T-helper 2 cell treated with Interferon-gamma antibody and Interleukin-4, amounts not matched to agents 5 μg/mL and 100 μg/mL, for 36 hours (primary cell): ENCODE measurements at regions not wholly inside any gene's neighbourhood (a gene's known extent, or its start where the extent isn't known, plus 50 kb on each side); places are given as distances from the start of the nearest gene placed in this dataset.
A peak's percentile ranks its signal among the peaks of the same experiment; 100 is the strongest.

Source experiments
- DNase-seq: peaks from one replicate; pipeline ENCODE4 v3.0.0; 2021; ENCODE audit warnings: low spot score
- H3K27ac Mint-ChIP-seq: one replicate; pipeline ENCODE4 v1.8.0; 2021; ENCODE audit warnings: mild to moderate bottlenecking, mixed read lengths
- H3K27me3 Mint-ChIP-seq: one replicate; pipeline ENCODE4 v1.8.0; 2021; ENCODE audit warnings: low read depth, mixed read lengths
- H3K36me3 Mint-ChIP-seq: one replicate; pipeline ENCODE4 v1.8.0; 2021; ENCODE audit warnings: low read depth, mixed read lengths
- H3K4me1 Mint-ChIP-seq: one replicate; pipeline ENCODE4 v1.8.0; 2021; ENCODE audit warnings: low read depth, mixed read lengths
- H3K4me3 Mint-ChIP-seq: one replicate; pipeline ENCODE4 v1.8.0; 2022; ENCODE audit warnings: mild to moderate bottlenecking, moderate library complexity, mixed read lengths
- H3K9me3 Mint-ChIP-seq: one replicate; pipeline ENCODE4 v1.8.0; 2021; ENCODE audit warnings: mixed read lengths

- H3K4me1 Mint-ChIP-seq = peaks cover 3% of the 10 kb centered on the region
Measured at GRCh38 chr1:36708587-36708986, 225.9 kb upstream of the CSF3R start.

GRCh38 chr1:36707221-36707620 is 224.5 kb upstream of the CSF3R start:
- Mint-ChIP-seq H3K36me3 (no peaks in the 10 kb centered on the region), H3K27me3 (peaks cover 27% of the 10 kb centered on the region), H3K4me1 (peaks cover 4% of the 10 kb centered on the region), H3K27ac (no peak overlapping the region), H3K9me3 (no peaks in the 10 kb centered on the region), H3K4me3 (no peak overlapping the region)
- no peak for DNase-seq

More at GRCh38 chr1:36708587-36708986, 225.9 kb upstream of the CSF3R start:
- Mint-ChIP-seq H3K36me3 (no peaks in the 10 kb centered on the region), H3K4me3 (no peak overlapping the region), H3K27me3 (peaks cover 38% of the 10 kb centered on the region), H3K9me3 (no peaks in the 10 kb centered on the region), H3K27ac (no peak overlapping the region)
- no peak for DNase-seq

GRCh38 chr1:36706416-36706815 is 223.7 kb upstream of the CSF3R start:
- Mint-ChIP-seq H3K4me1 (peaks cover 4% of the 10 kb centered on the region), H3K27ac (no peak overlapping the region), H3K27me3 (peaks cover 20% of the 10 kb centered on the region), H3K36me3 (no peaks in the 10 kb centered on the region), H3K4me3 (no peak overlapping the region), H3K9me3 (no peaks in the 10 kb centered on the region)
- no peak for DNase-seq

GRCh38 chr1:36705629-36706028 is 222.9 kb upstream of the CSF3R start:
- no peak overlapping the region for H3K27ac Mint-ChIP-seq
- H3K4me1 Mint-ChIP-seq = peaks cover 4% of the 10 kb centered on the region
- no peaks in the 10 kb centered on the region for H3K9me3 Mint-ChIP-seq
- peaks cover 13% of the 10 kb centered on the region for H3K27me3 Mint-ChIP-seq
- no peaks in the 10 kb centered on the region for H3K36me3 Mint-ChIP-seq
- H3K4me3 Mint-ChIP-seq = no peak overlapping the region
- no peak for DNase-seq

GRCh38 chr1:36703526-36704208 is 221.0 kb upstream of the CSF3R start:
- no peak overlapping the region for H3K4me3 Mint-ChIP-seq
- H3K27me3 Mint-ChIP-seq = peaks cover 7% of the 10 kb centered on the region
- no peaks in the 10 kb centered on the region for H3K9me3 Mint-ChIP-seq
- peaks cover 4% of the 10 kb centered on the region for H3K4me1 Mint-ChIP-seq
- DNase-seq = peak; percentile 57
- no peak overlapping the region for H3K27ac Mint-ChIP-seq
- H3K36me3 Mint-ChIP-seq = no peaks in the 10 kb centered on the region

GRCh38 chr1:36702963-36703362 is 220.2 kb upstream of the CSF3R start:
- H3K9me3 Mint-ChIP-seq = no peaks in the 10 kb centered on the region
- peaks cover 7% of the 10 kb centered on the region for H3K27me3 Mint-ChIP-seq
- no peak for DNase-seq
- H3K36me3 Mint-ChIP-seq = no peaks in the 10 kb centered on the region
- H3K4me1 Mint-ChIP-seq = peaks cover 4% of the 10 kb centered on the region
- no peak overlapping the region for H3K4me3 Mint-ChIP-seq
- no peak overlapping the region for H3K27ac Mint-ChIP-seq

- peaks cover 4% of the 10 kb centered on the region for H3K4me1 Mint-ChIP-seq
- peaks cover 4% of the 10 kb centered on the region for H3K27me3 Mint-ChIP-seq
- no peak overlapping the region for H3K27ac Mint-ChIP-seq
- H3K36me3 Mint-ChIP-seq = no peaks in the 10 kb centered on the region
- no peaks in the 10 kb centered on the region for H3K9me3 Mint-ChIP-seq
- no peak overlapping the region for H3K4me3 Mint-ChIP-seq
- DNase-seq = no peak
Measured at GRCh38 chr1:36699113-36699911, 216.6 kb upstream of the CSF3R start.

- Mint-ChIP-seq H3K4me1 (no peaks in the 10 kb centered on the region), H3K4me3 (no peak overlapping the region), H3K27me3 (peaks cover 4% of the 10 kb centered on the region), H3K36me3 (no peaks in the 10 kb centered on the region), H3K27ac (no peak overlapping the region), H3K9me3 (no peaks in the 10 kb centered on the region)
- DNase-seq = no peak
Measured at GRCh38 chr1:36697836-36698605, 215.3 kb upstream of the CSF3R start.

- no peaks in the 10 kb centered on the region for H3K9me3 Mint-ChIP-seq
- peaks cover 4% of the 10 kb centered on the region for H3K27me3 Mint-ChIP-seq
- no peaks in the 10 kb centered on the region for H3K36me3 Mint-ChIP-seq
- no peak overlapping the region for H3K27ac Mint-ChIP-seq
- no peak for DNase-seq
- no peak overlapping the region for H3K4me3 Mint-ChIP-seq
- no peaks in the 10 kb centered on the region for H3K4me1 Mint-ChIP-seq
Measured at GRCh38 chr1:36696261-36696940, 213.7 kb upstream of the CSF3R start.

- Mint-ChIP-seq H3K36me3 (no peaks in the 10 kb centered on the region), H3K27me3 (peaks cover 2% of the 10 kb centered on the region), H3K4me1 (no peaks in the 10 kb centered on the region), H3K9me3 (no peaks in the 10 kb centered on the region), H3K27ac (no peak overlapping the region), H3K4me3 (no peak overlapping the region)
- DNase-seq = no peak
Measured at GRCh38 chr1:36693603-36694002, 210.9 kb upstream of the CSF3R start.

GRCh38 chr1:36693161-36693525 is 210.4 kb upstream of the CSF3R start:
- H3K36me3 Mint-ChIP-seq = no peaks in the 10 kb centered on the region
- H3K4me3 Mint-ChIP-seq = no peak overlapping the region
- no peak overlapping the region for H3K27ac Mint-ChIP-seq
- H3K4me1 Mint-ChIP-seq = no peaks in the 10 kb centered on the region
- no peak for DNase-seq
- H3K27me3 Mint-ChIP-seq = peaks cover 2% of the 10 kb centered on the region
- H3K9me3 Mint-ChIP-seq = no peaks in the 10 kb centered on the region

- H3K36me3 Mint-ChIP-seq = no peaks in the 10 kb centered on the region
- no peaks in the 10 kb centered on the region for H3K9me3 Mint-ChIP-seq
- no peak overlapping the region for H3K4me3 Mint-ChIP-seq
- no peak for DNase-seq
- H3K27ac Mint-ChIP-seq = no peak overlapping the region
- H3K4me1 Mint-ChIP-seq = no peaks in the 10 kb centered on the region
- H3K27me3 Mint-ChIP-seq = peaks cover 2% of the 10 kb centered on the region
Measured at GRCh38 chr1:36692465-36693160, 209.9 kb upstream of the CSF3R start.

- no peaks in the 10 kb centered on the region for H3K9me3 Mint-ChIP-seq
- H3K4me3 Mint-ChIP-seq = no peak overlapping the region
- no peak overlapping the region for H3K27ac Mint-ChIP-seq
- no peak for DNase-seq
- peaks cover 2% of the 10 kb centered on the region for H3K27me3 Mint-ChIP-seq
- H3K4me1 Mint-ChIP-seq = no peaks in the 10 kb centered on the region
- H3K36me3 Mint-ChIP-seq = no peaks in the 10 kb centered on the region
Measured at GRCh38 chr1:36691374-36691773, 208.7 kb upstream of the CSF3R start.
